ENCODE measurements at regions not wholly inside any gene's neighbourhood (a gene's known extent, or its start where the extent isn't known, plus 50 kb on each side); places are given as distances from the start of the nearest gene placed in this dataset.

- TF ChIP-seq TAF1 (conservative IDR thresholded peaks at IDR 0.05) (no peak), MAX (IDR thresholded peaks at IDR 0.05) (no peak), RAD21 (IDR thresholded peaks at IDR 0.05) (no peak), FOXA1 (IDR thresholded peaks at IDR 0.05) (no peak), NR2F2 (IDR thresholded peaks at IDR 0.05) (no peak), RXRA (IDR thresholded peaks at IDR 0.05) (no peak), HNF4A (conservative IDR thresholded peaks at IDR 0.05) (no peak), REST (IDR thresholded peaks at IDR 0.05) (no peak), HNF4G (IDR thresholded peaks at IDR 0.05) (no peak), YY1 (IDR thresholded peaks at IDR 0.05) (no peak), FOXA2 (IDR thresholded peaks at IDR 0.05) (no peak), SP1 (IDR thresholded peaks at IDR 0.05) (no peak), CTCF (IDR thresholded peaks at IDR 0.05; ENCODE audit: low read depth, low read length, missing input control) (no peak), GABPA (IDR thresholded peaks at IDR 0.05 in 1 of 2, conservative IDR thresholded peaks at IDR 0.05 in 1 of 2) (no peak), EGR1 (IDR thresholded peaks at IDR 0.05; ENCODE audit: low read depth in 2 of 2) (no peak)
- H3K9ac ChIP-seq (ENCODE audit: low read depth in 1 of 2, low read length in 2 of 2), result no peak overlapping the region
- H3K4me3 ChIP-seq (ENCODE audit: low read depth in 1 of 3, low read length in 3 of 3), result no peak overlapping the region
- DNase-seq (ENCODE audit: low spot score), result no peak
- H3K4me1 ChIP-seq (ENCODE audit: control insufficient read depth in 4 of 4, insufficient read depth in 4 of 4, low read length in 3 of 4), result no peaks in the 10 kb centered on the region
- no peaks in the 10 kb centered on the region for H3K36me3 ChIP-seq (ENCODE audit: control insufficient read depth in 4 of 4, insufficient read depth in 3 of 4, low read depth in 1 of 4, low read length in 3 of 4)
- 75% methylated on average over 3 of the region's 3 CpGs for WGBS
- no peaks in the 10 kb centered on the region for H3K9me3 ChIP-seq (ENCODE audit: control insufficient read depth in 4 of 4, low read length in 3 of 4)
- H3K27me3 ChIP-seq (ENCODE audit: control insufficient read depth in 4 of 4, insufficient read depth in 4 of 4, low read length in 3 of 4), result no peaks in the 10 kb centered on the region
- no peak overlapping the region for H3K27ac ChIP-seq (ENCODE audit: low read depth in 1 of 2, low read length in 2 of 2)
Observed at GRCh38 chr1:81607924-81608323, 192.8 kb upstream of the ADGRL2 start.

GRCh38 chr1:81607086-81607485, 193.6 kb upstream of the ADGRL2 start:
- no peaks in the 10 kb centered on the region for H3K27me3 ChIP-seq (ENCODE audit: control insufficient read depth in 4 of 4, insufficient read depth in 4 of 4, low read length in 3 of 4)
- H3K27ac ChIP-seq (ENCODE audit: low read depth in 1 of 2, low read length in 2 of 2), result no peak overlapping the region
- no peak overlapping the region for H3K9ac ChIP-seq (ENCODE audit: low read depth in 1 of 2, low read length in 2 of 2)
- H3K36me3 ChIP-seq (ENCODE audit: control insufficient read depth in 4 of 4, insufficient read depth in 3 of 4, low read depth in 1 of 4, low read length in 3 of 4), result no peaks in the 10 kb centered on the region
- WGBS, result 90% methylated on average over 3 of the region's 3 CpGs
- no peaks in the 10 kb centered on the region for H3K4me1 ChIP-seq (ENCODE audit: control insufficient read depth in 4 of 4, insufficient read depth in 4 of 4, low read length in 3 of 4)
- DNase-seq (ENCODE audit: low spot score), result no peak
- no peak overlapping the region for H3K4me3 ChIP-seq (ENCODE audit: low read depth in 1 of 3, low read length in 3 of 3)
- H3K9me3 ChIP-seq (ENCODE audit: control insufficient read depth in 4 of 4, low read length in 3 of 4), result no peaks in the 10 kb centered on the region
- TF ChIP-seq CTCF (IDR thresholded peaks at IDR 0.05; ENCODE audit: low read depth, low read length, missing input control) (no peak), RXRA (IDR thresholded peaks at IDR 0.05) (no peak), ZBTB33 (IDR thresholded peaks at IDR 0.05) (no peak), ATF3 (IDR thresholded peaks at IDR 0.05) (no peak), GABPA (IDR thresholded peaks at IDR 0.05 in 1 of 2, conservative IDR thresholded peaks at IDR 0.05 in 1 of 2) (no peak), FOXA1 (IDR thresholded peaks at IDR 0.05) (no peak), TAF1 (conservative IDR thresholded peaks at IDR 0.05) (no peak), MAX (IDR thresholded peaks at IDR 0.05) (no peak), EGR1 (IDR thresholded peaks at IDR 0.05; ENCODE audit: low read depth in 2 of 2) (no peak), FOXA2 (IDR thresholded peaks at IDR 0.05) (no peak), HNF4G (IDR thresholded peaks at IDR 0.05) (no peak), REST (IDR thresholded peaks at IDR 0.05) (no peak), NR2F2 (IDR thresholded peaks at IDR 0.05) (no peak), SP1 (IDR thresholded peaks at IDR 0.05) (no peak)

Measured in liver (tissue), 8 donors.